SK-N-SH (cell line): ENCODE measurements at regions not wholly inside any gene's neighbourhood (a gene's known extent, or its start where the extent isn't known, plus 50 kb on each side); places are given as distances from the start of the nearest gene placed in this dataset.

ENCODE experiments used
- CTCF ChIA-PET: fragments of 300-600, 350-600 bp; formaldehyde crosslinking; extraction: SDS; loops from one replicate; lab custom pipeline; 2021; lab: Yijun Ruan, JAX
- POLR2A ChIA-PET: fragments of 350-600 bp; sonication (Branson Sonifier 250); formaldehyde crosslinking; extraction: SDS; loops from one replicate; lab custom pipeline; 2020; ENCODE audit warnings: antibody characterized with exemption, inconsistent platforms; lab: Yijun Ruan, JAX
- DNase-seq: peaks from one replicate; pipeline ENCODE4 v3.0.0; 2012
- H2AFZ ChIP-seq: fragments of 200-600 bp; sonication (generic); 2 replicates; pipeline ENCODE4 v1.8.1; 2016; ENCODE audit warnings: antibody characterized with exemption, mild to moderate bottlenecking, low read depth
- H3F3A ChIP-seq: fragments of 200-600 bp; sonication (generic); replicated peaks from 2 replicates; pipeline ENCODE3; 2016; ENCODE audit warnings: antibody characterized with exemption, mild to moderate bottlenecking; ENCODE audit not compliant: insufficient read depth
- H3K27ac ChIP-seq, 2 experiments: fragments of 200-500 bp in 1 of 2; fragments of 200-600 bp in 1 of 2; sonication (Bioruptor generic) in 1 of 2; sonication (generic), shearing (Covaris generic) in 1 of 2; 2 replicates each; pipeline versions ENCODE4 v1.5.1 to v1.6.1; 2014 to 2016; ENCODE audit warnings: low read depth in 2 of 2, inconsistent platforms in 1 of 2, low read length in 1 of 2, mild to moderate bottlenecking in 1 of 2, mixed read lengths in 1 of 2
- H3K27me3 ChIP-seq: fragments of 200-600 bp; sonication (generic), shearing (Covaris generic); 2 replicates; pipeline ENCODE4 v1.6.1; 2016; ENCODE audit warnings: mixed run types; ENCODE audit not compliant: insufficient read depth
- H3K36me3 ChIP-seq, 2 experiments: fragments of 200-500 bp in 1 of 2; fragments of 200-600 bp in 1 of 2; sonication (Bioruptor generic) in 1 of 2; sonication (generic) in 1 of 2; replicated peaks in 1 of 2; 2 replicates each; pipeline versions ENCODE3 to v1.5.1; 2014 to 2016; ENCODE audit warnings: low read length in 1 of 2, mild to moderate bottlenecking in 1 of 2; ENCODE audit not compliant: insufficient read depth in 2 of 2, control insufficient read depth in 1 of 2
- H3K4me1 ChIP-seq, 2 experiments: fragments of 200-500 bp in 1 of 2; fragments of 200-600 bp in 1 of 2; sonication (Bioruptor generic) in 1 of 2; sonication (generic), shearing (Covaris generic) in 1 of 2; 2 replicates each; pipeline versions ENCODE4 v1.5.1 to v1.6.1; 2014 to 2016; ENCODE audit warnings: low read depth in 1 of 2, low read length in 1 of 2, mixed run types in 1 of 2; ENCODE audit not compliant: insufficient read depth in 2 of 2, control insufficient read depth in 1 of 2
- H3K4me2 ChIP-seq: fragments of 200-600 bp; sonication (generic), shearing (Covaris generic); 2 replicates; pipeline ENCODE4 v1.6.1; 2017; ENCODE audit warnings: mixed run types
- H3K4me3 ChIP-seq, 2 experiments: fragments of 200-500 bp in 1 of 2; fragments of 200-600 bp in 1 of 2; sonication (Bioruptor generic) in 1 of 2; sonication (generic), shearing (Covaris generic) in 1 of 2; 2 replicates each; pipeline versions ENCODE4 v1.5.1 to v1.8.1; 2014 to 2016; ENCODE audit warnings: low read depth in 2 of 2, inconsistent platforms in 1 of 2, low read length in 1 of 2, mild to moderate bottlenecking in 1 of 2, mixed read lengths in 1 of 2, moderate library complexity in 1 of 2
- H3K79me2 ChIP-seq: fragments of 200-600 bp; sonication (generic); 2 replicates; pipeline ENCODE4 v1.8.1; 2017; ENCODE audit warnings: mild to moderate bottlenecking; ENCODE audit not compliant: insufficient read depth
- H3K9ac ChIP-seq: fragments of 200-600 bp; sonication (generic); 2 replicates; pipeline ENCODE4 v1.6.1; 2017; ENCODE audit warnings: mixed run types
- H3K9me2 ChIP-seq: fragments of 200-600 bp; sonication (generic); 2 replicates; pipeline ENCODE4 v1.6.1; 2017; ENCODE audit warnings: mixed run types
- H3K9me3 ChIP-seq: fragments of 200-600 bp; sonication (generic); 2 replicates; pipeline ENCODE4 v1.6.1; 2017; ENCODE audit warnings: mixed run types, mild to moderate bottlenecking, moderate library complexity
- H4K20me1 ChIP-seq: fragments of 200-600 bp; sonication (generic); 2 replicates; pipeline ENCODE4 v1.6.1; 2017; ENCODE audit warnings: mild to moderate bottlenecking, mixed run types; ENCODE audit not compliant: insufficient read depth
- CHD2 ChIP-seq: fragments of 150-350 bp; IDR thresholded peaks from 2 replicates; pipeline ENCODE4 v1.6.1; 2018; ENCODE audit warnings: low read length; ENCODE audit not compliant: partially characterized antibody
- CTCF ChIP-seq: fragments of 200-600 bp; sonication (generic); IDR thresholded peaks from 2 replicates; pipeline ENCODE4 v1.6.1; 2017; ENCODE audit warnings: antibody characterized with exemption, mild to moderate bottlenecking, moderate library complexity
- FOSL2 ChIP-seq: IDR thresholded peaks from 2 replicates; pipeline ENCODE4 v1.4.0; 2012; ENCODE audit warnings: low read depth, mild to moderate bottlenecking, moderate library complexity, borderline replicate concordance
- FOXJ3 ChIP-seq: sonication (generic); formaldehyde crosslinking; IDR thresholded peaks from 2 replicates; pipeline ENCODE4 v1.5.1; 2020; ENCODE audit warnings: mild to moderate bottlenecking, missing genetic modification reagents
- GABPA ChIP-seq: IDR thresholded peaks from 2 replicates; pipeline ENCODE4 v1.4.0; 2012; ENCODE audit warnings: low read depth, mild to moderate bottlenecking
- MEF2A ChIP-seq: IDR thresholded peaks from 2 replicates; pipeline ENCODE4 v1.4.0; 2012; ENCODE audit warnings: low read depth, borderline replicate concordance
- NRF1 ChIP-seq: IDR thresholded peaks from 2 replicates; pipeline ENCODE4 v1.6.1; 2012; ENCODE audit warnings: low read depth, mild to moderate bottlenecking, low read length
- PBX3 ChIP-seq: IDR thresholded peaks from 2 replicates; pipeline ENCODE4; 2012
- POLR2AphosphoS5 ChIP-seq: IDR thresholded peaks from 2 replicates; pipeline ENCODE4 v1.6.1; 2012; ENCODE audit warnings: low read depth, low read length
- RAD21 ChIP-seq: IDR thresholded peaks from 2 replicates; pipeline ENCODE4 v1.6.1; 2012; ENCODE audit warnings: mild to moderate bottlenecking, low read length
- RFX5 ChIP-seq: IDR thresholded peaks from 2 replicates; pipeline ENCODE4 v1.6.1; 2012; ENCODE audit warnings: mild to moderate bottlenecking, improper control_type of control experiment, low read length
- SIN3A ChIP-seq: IDR thresholded peaks from 2 replicates; pipeline ENCODE4 v1.6.1; 2012; ENCODE audit warnings: low read depth, mild to moderate bottlenecking, low read length, moderate library complexity, borderline replicate concordance
- TAF1 ChIP-seq: IDR thresholded peaks from 2 replicates; pipeline ENCODE4 v1.6.1; 2012; ENCODE audit warnings: low read depth, mild to moderate bottlenecking, low read length, moderate library complexity, borderline replicate concordance
- TEAD4 ChIP-seq: IDR thresholded peaks from 2 replicates; pipeline ENCODE4 v1.4.0; 2012; ENCODE audit warnings: mild to moderate bottlenecking, borderline replicate concordance; ENCODE audit not compliant: insufficient read depth
- USF1 ChIP-seq: IDR thresholded peaks from 2 replicates; pipeline ENCODE4 v1.4.0; 2012; ENCODE audit warnings: low read depth, borderline replicate concordance
- USF2 ChIP-seq: fragments of 150-350 bp; IDR thresholded peaks from 2 replicates; pipeline ENCODE4 v1.6.1; 2017; ENCODE audit warnings: antibody characterized with exemption, low read length, low read depth, borderline replicate concordance
- ZBTB33 ChIP-seq: IDR thresholded peaks from 2 replicates; pipeline ENCODE4 v1.4.0; 2012; ENCODE audit warnings: low read depth, borderline replicate concordance
- WGBS: methylation state at CpG from one replicate; pipeline ENCODE4 v1.1.6; 2017; ENCODE audit warnings: low lambda C conversion rate; 5-methylcytosine and 5-hydroxymethylcytosine counted together

GRCh38 chr2:66901344-66901743 is 466.4 kb downstream of the MEIS1 start:
- no peak overlapping the region for H3K4me2 ChIP-seq
- no peak for DNase-seq

More at GRCh38 chr2:66901344-66901743, 466.4 kb downstream of the MEIS1 start:
- Histone ChIP-seq H3K9ac (no peak overlapping the region), H3K27ac (no peak overlapping the region), H3K27me3 (no peaks in the 10 kb centered on the region), H3K9me2 (no peaks in the 10 kb centered on the region), H3K9me3 (no peaks in the 10 kb centered on the region), H3K4me1 (peaks cover 9 to 17% of the 10 kb centered on the region in 2 experiments; a peak in 3 of 4 replicates), H3K79me2 (no peaks in the 10 kb centered on the region), H3K36me3 (no peaks in the 10 kb centered on the region), H3K4me3 (no peak overlapping the region), H2AFZ (no peak overlapping the region), H3F3A (no peaks in the 10 kb centered on the region), H4K20me1 (no peaks in the 10 kb centered on the region)
- WGBS = 53% methylated on average over 3 of the region's 3 CpGs
- CTCF ChIA-PET = no interaction called here
- no peak for TF ChIP-seq FOXJ3 (CRISPR knock-in tag)
- no peak for TF ChIP-seq RAD21
- TF ChIP-seq RFX5 = no peak
- TF ChIP-seq PBX3 = no peak
- TF ChIP-seq ZBTB33 = no peak
- TF ChIP-seq SIN3A = no peak
- no peak for TF ChIP-seq TAF1
- no peak for TF ChIP-seq MEF2A
- no peak for TF ChIP-seq CHD2
- TF ChIP-seq POLR2AphosphoS5 = no peak
- no peak for TF ChIP-seq USF1
- TF ChIP-seq USF2 = no peak
- no peak for TF ChIP-seq FOSL2
- no peak for TF ChIP-seq NRF1
- no peak for TF ChIP-seq CTCF
- no peak for TF ChIP-seq GABPA
- TF ChIP-seq TEAD4 = no peak
- POLR2A ChIA-PET = no interaction called here
